H1 (cell line): ENCODE measurements at regions not wholly inside any gene's neighbourhood (a gene's known extent, or its start where the extent isn't known, plus 50 kb on each side); places are given as distances from the start of the nearest gene placed in this dataset.

Source experiments
- CTCF ChIA-PET: fragments of 300-600 bp; sonication (Branson Sonifier 250); formaldehyde crosslinking; loops from one replicate; lab custom pipeline; 2021; ENCODE audit not compliant: partially characterized antibody; lab: Charles Lee
- POLR2A ChIA-PET: fragments of 300-600 bp; sonication (Branson Sonifier 250); formaldehyde crosslinking; loops from one replicate; lab custom pipeline; 2021; ENCODE audit warnings: inconsistent platforms; ENCODE audit not compliant: partially characterized antibody; lab: Charles Lee
- DNase-seq, 2 experiments: peaks; one replicate each; pipeline versions ENCODE4 v3.0.0 to v3.0.0-alpha.2; 2010 to 2022; ENCODE audit warnings: low spot score in 2 of 2, low read depth in 1 of 2, mixed read lengths in 1 of 2
- FAIRE-seq: peaks from 2 replicates; lab custom pipeline; 2011; peaks lifted over from hg19 to GRCh38; lab: Jason Lieb, UNC
- H2AFZ ChIP-seq: 2 replicates; pipeline ENCODE4 v1.8.1; 2012; ENCODE audit warnings: low read length, inconsistent platforms
- H2AK5ac ChIP-seq: 2 replicates; pipeline ENCODE4 v1.6.1; 2013; ENCODE audit warnings: low read depth, low read length
- H2BK120ac ChIP-seq: replicated peaks from 2 replicates; pipeline ENCODE3; 2013; ENCODE audit warnings: low read depth, low read length, inconsistent platforms
- H2BK12ac ChIP-seq: 2 replicates; pipeline ENCODE4 v1.6.1; 2013; ENCODE audit warnings: low read depth, low read length
- H2BK15ac ChIP-seq: 2 replicates; pipeline ENCODE4 v1.6.1; 2013; ENCODE audit warnings: low read length
- H2BK20ac ChIP-seq: 2 replicates; pipeline ENCODE4 v1.6.1; 2013; ENCODE audit warnings: low read length
- H2BK5ac ChIP-seq: 2 replicates; pipeline ENCODE4 v1.6.1; 2013; ENCODE audit warnings: low read depth, low read length
- H3K14ac ChIP-seq: 2 replicates; pipeline ENCODE4 v1.6.1; 2013; ENCODE audit warnings: inconsistent platforms; ENCODE audit not compliant: insufficient read length
- H3K18ac ChIP-seq: 2 replicates; pipeline ENCODE4 v1.6.1; 2013; ENCODE audit warnings: low read length; ENCODE audit errors: extremely low read depth
- H3K23ac ChIP-seq: 2 replicates; pipeline ENCODE4 v1.6.1; 2013; ENCODE audit warnings: inconsistent platforms; ENCODE audit not compliant: insufficient read length
- H3K23me2 ChIP-seq: 2 replicates; pipeline ENCODE4 v1.6.1; 2013; ENCODE audit warnings: low read depth, low read length
- H3K27ac ChIP-seq: 2 replicates; pipeline ENCODE4 v1.6.1; 2011; ENCODE audit warnings: low read depth, low read length, inconsistent platforms
- H3K27me3 ChIP-seq, 4 experiments: replicated peaks in 1 of 4; 1 replicate in 1 of 4; 2 replicates in 3 of 4; pipeline versions ENCODE4 v1.6.1 to v1.8.1; 2011 to 2013; ENCODE audit warnings: low read length in 3 of 4, mild to moderate bottlenecking in 3 of 4, inconsistent platforms in 2 of 4, mixed read lengths in 2 of 4, moderate library complexity in 1 of 4; ENCODE audit not compliant: control insufficient read depth in 3 of 4, insufficient read depth in 3 of 4; ENCODE audit errors: extremely low read depth in 1 of 4
- H3K36me3 ChIP-seq, 4 experiments: 2 replicates each; pipeline versions ENCODE4 v1.6.1 to v1.8.1; 2011 to 2013; ENCODE audit warnings: mild to moderate bottlenecking in 4 of 4, low read length in 3 of 4, moderate library complexity in 2 of 4, control low read depth in 1 of 4, inconsistent platforms in 1 of 4; ENCODE audit not compliant: insufficient read depth in 4 of 4, control insufficient read depth in 2 of 4
- H3K4ac ChIP-seq: replicated peaks from 2 replicates; pipeline ENCODE3; 2013; ENCODE audit warnings: low read length, low read depth, mixed read lengths, inconsistent platforms; ENCODE audit not compliant: insufficient read length
- H3K4me1 ChIP-seq, 4 experiments: replicated peaks in 1 of 4; 1 replicate in 1 of 4; 2 replicates in 3 of 4; pipeline versions ENCODE4 v1.6.1 to v1.8.1; 2011 to 2013; ENCODE audit warnings: low read length in 3 of 4, inconsistent platforms in 2 of 4, mixed read lengths in 1 of 4; ENCODE audit not compliant: insufficient read depth in 4 of 4, control insufficient read depth in 3 of 4
- H3K4me2 ChIP-seq, 2 experiments: 2 replicates each; pipeline versions ENCODE4 v1.6.1 to v1.8.1; 2011 to 2013; ENCODE audit warnings: low read depth in 2 of 2, low read length in 2 of 2, control low read depth in 1 of 2, inconsistent platforms in 1 of 2, mild to moderate bottlenecking in 1 of 2; ENCODE audit not compliant: insufficient read depth in 1 of 2
- H3K4me3 ChIP-seq, 4 experiments: fragments of 200-600, 300-600 bp in 1 of 4; sonication (generic), shearing (Covaris generic), sonication (Bioruptor Twin) in 1 of 4; 2 replicates each; pipeline versions ENCODE4 v1.5.1 to v1.8.1; 2011 to 2016; ENCODE audit warnings: low read length in 4 of 4, low read depth in 3 of 4, control low read depth in 2 of 4, inconsistent platforms in 2 of 4, mild to moderate bottlenecking in 2 of 4, mixed read lengths in 1 of 4, moderate library complexity in 1 of 4; ENCODE audit not compliant: insufficient read depth in 2 of 4; ENCODE audit errors: extremely low read depth in 1 of 4
- H3K56ac ChIP-seq: replicated peaks from 2 replicates; pipeline ENCODE3; 2013; ENCODE audit warnings: low read depth, mild to moderate bottlenecking, mixed read lengths, low read length, inconsistent platforms; ENCODE audit not compliant: insufficient read length
- H3K79me1 ChIP-seq: 2 replicates; pipeline ENCODE4 v1.6.1; 2013; ENCODE audit warnings: low read depth, low read length, control low read depth
- H3K79me2 ChIP-seq, 2 experiments: 2 replicates each; pipeline versions ENCODE4 v1.6.1 to v1.8.1; 2012 to 2013; ENCODE audit warnings: low read length in 2 of 2, mild to moderate bottlenecking in 2 of 2, inconsistent platforms in 1 of 2; ENCODE audit not compliant: insufficient read depth in 2 of 2, control insufficient read depth in 1 of 2
- H3K9ac ChIP-seq, 4 experiments: replicated peaks in 1 of 4; 1 replicate in 1 of 4; 2 replicates in 3 of 4; pipeline versions ENCODE4 v1.6.1 to v1.8.1; 2011 to 2013; ENCODE audit warnings: low read depth in 3 of 4, low read length in 3 of 4, control low read depth in 2 of 4, mild to moderate bottlenecking in 2 of 4, moderate library complexity in 2 of 4, inconsistent platforms in 1 of 4; ENCODE audit errors: extremely low read depth in 1 of 4
- H3K9me3 ChIP-seq, 2 experiments: 2 replicates each; pipeline versions ENCODE4 v1.6.1 to v1.8.1; 2012 to 2013; ENCODE audit warnings: mild to moderate bottlenecking in 2 of 2, moderate library complexity in 2 of 2, control low read depth in 1 of 2, inconsistent platforms in 1 of 2, low read depth in 1 of 2, low read length in 1 of 2, mixed read lengths in 1 of 2; ENCODE audit not compliant: insufficient read depth in 2 of 2
- H4K20me1 ChIP-seq, 2 experiments: replicated peaks in 1 of 2; 2 replicates each; pipeline versions ENCODE3 to v1.8.1; 2011 to 2013; ENCODE audit warnings: inconsistent platforms in 2 of 2, low read length in 2 of 2, mild to moderate bottlenecking in 1 of 2; ENCODE audit not compliant: insufficient read depth in 2 of 2, control insufficient read depth in 1 of 2
- H4K5ac ChIP-seq: 2 replicates; pipeline ENCODE4 v1.6.1; 2013; ENCODE audit warnings: low read length, low read depth, mixed read lengths, inconsistent platforms; ENCODE audit not compliant: insufficient read length
- H4K8ac ChIP-seq: 2 replicates; pipeline ENCODE4 v1.8.0; 2013; ENCODE audit warnings: mild to moderate bottlenecking, moderate library complexity, low read length, inconsistent platforms; ENCODE audit not compliant: insufficient read depth; ENCODE audit errors: extremely low read depth
- H4K91ac ChIP-seq: replicated peaks from 2 replicates; pipeline ENCODE3; 2013; ENCODE audit warnings: low read length, mixed read lengths, inconsistent platforms; ENCODE audit not compliant: insufficient read length
- BACH1 ChIP-seq: IDR thresholded peaks from 2 replicates; pipeline ENCODE4 v1.6.1; 2012; ENCODE audit warnings: low read length, improper control_type of control experiment
- CTBP2 ChIP-seq: IDR thresholded peaks from 2 replicates; pipeline ENCODE4 v1.7.0; 2011; ENCODE audit warnings: borderline replicate concordance, mild to moderate bottlenecking, moderate library complexity, mixed read lengths, low read length; ENCODE audit not compliant: insufficient read depth, insufficient read length
- NRF1 ChIP-seq: IDR thresholded peaks from 2 replicates; pipeline ENCODE4 v1.6.1; 2011; ENCODE audit warnings: mild to moderate bottlenecking, low read depth, low read length, improper control_type of control experiment
- POLR2A ChIP-seq, 2 experiments: IDR thresholded peaks; 1 replicate in 1 of 2; 2 replicates in 1 of 2; pipeline ENCODE4 v1.6.1; 2011; ENCODE audit warnings: low read depth in 2 of 2, low read length in 2 of 2, mild to moderate bottlenecking in 2 of 2; ENCODE audit errors: control extremely low read depth in 1 of 2
- POU5F1 ChIP-seq: IDR thresholded peaks from 2 replicates; pipeline ENCODE4 v1.6.1; 2011; ENCODE audit warnings: low read depth, mild to moderate bottlenecking, low read length, moderate library complexity
- SAP30 ChIP-seq: fragments of 300-600 bp; sonication (generic); IDR thresholded peaks from 2 replicates; pipeline ENCODE4 v1.7.1; 2012; ENCODE audit warnings: low read length, moderate library complexity, mild to moderate bottlenecking, inconsistent platforms; ENCODE audit not compliant: insufficient read depth, insufficient replicate concordance
- SP2 ChIP-seq: IDR thresholded peaks from 2 replicates; pipeline ENCODE4 v1.6.1; 2012; ENCODE audit warnings: mild to moderate bottlenecking, low read length, inconsistent platforms
- SUZ12 ChIP-seq: fragments of 200-600 bp; sonication (generic); IDR thresholded peaks from 2 replicates; pipeline ENCODE4 v1.6.1; 2012; ENCODE audit warnings: mild to moderate bottlenecking, inconsistent platforms, low read length, moderate library complexity, mixed read lengths
- WGBS, 2 experiments: shearing (Covaris generic) in 1 of 2; methylation state at CpG; one replicate each; pipeline versions ENCODE4 v1.1.6 to v1.1.7; 2013 to 2015; ENCODE audit warnings: low lambda C conversion rate in 2 of 2, mixed read lengths in 2 of 2, inconsistent platforms in 1 of 2, low coverage in 1 of 2, missing lambda C conversion rate in 1 of 2; ENCODE audit not compliant: insufficient replicate concordance in 2 of 2, insufficient coverage in 1 of 2, insufficient read length in 1 of 2; ENCODE audit errors: extremely low coverage in 1 of 2, missing lambda C conversion rate in 1 of 2; 5-methylcytosine and 5-hydroxymethylcytosine counted together

GRCh38 chr4:127155116-127155515 lies 477.6 kb upstream of the INTU start:
- Histone ChIP-seq H2BK120ac (no peak overlapping the region), H3K27ac (no peak overlapping the region), H3K9ac (no peak overlapping the region), H2BK20ac (no peak overlapping the region), H3K4me3 (no peak overlapping the region), H2BK5ac (no peak overlapping the region), H3K56ac (no peak overlapping the region), H4K8ac (no peak overlapping the region), H4K5ac (no peak overlapping the region), H3K36me3 (no peaks in the 10 kb centered on the region), H2BK15ac (no peak overlapping the region), H3K27me3 (no peaks in the 10 kb centered on the region), H3K23ac (no peak overlapping the region), H3K79me2 (no peaks in the 10 kb centered on the region), H3K4ac (no peak overlapping the region), H3K4me1 (no peaks in the 10 kb centered on the region), H2AK5ac (no peak overlapping the region), H4K91ac (no peak overlapping the region), H2BK12ac (no peak overlapping the region), H3K14ac (no peak overlapping the region), H3K18ac (no peak overlapping the region), H3K23me2 (no peaks in the 10 kb centered on the region), H3K9me3 (peaks cover 0 to 2% of the 10 kb centered on the region in 2 experiments; a peak in 2 of 4 replicates), H3K4me2 (no peak overlapping the region), H3K79me1 (no peaks in the 10 kb centered on the region), H4K20me1 (no peaks in the 10 kb centered on the region), H2AFZ (no peak overlapping the region)
- POLR2A ChIA-PET = no interaction called here
- FAIRE-seq = no peak
- 94% methylated on average over 2 of the region's 2 CpGs; no CpG with 5 or more reads in 1 of the 2 experiments for WGBS, 2 experiments
- DNase-seq = no peak
- CTCF ChIA-PET = no interaction called here
- TF ChIP-seq POU5F1 = no peak
- no peak for TF ChIP-seq SUZ12
- no peak for TF ChIP-seq CTBP2
- no peak for TF ChIP-seq NRF1
- no peak for TF ChIP-seq SAP30
- TF ChIP-seq SP2 = no peak
- TF ChIP-seq BACH1 = no peak
- TF ChIP-seq POLR2A (IDR thresholded peaks at IDR 0.05; ENCODE audit: control extremely low read depth in 1 of 2, low read depth in 2 of 2, low read length in 2 of 2) = no peak
